ENCODE measurements at regions not wholly inside any gene's neighbourhood (a gene's known extent, or its start where the extent isn't known, plus 50 kb on each side); places are given as distances from the start of the nearest gene placed in this dataset.

DNA sequence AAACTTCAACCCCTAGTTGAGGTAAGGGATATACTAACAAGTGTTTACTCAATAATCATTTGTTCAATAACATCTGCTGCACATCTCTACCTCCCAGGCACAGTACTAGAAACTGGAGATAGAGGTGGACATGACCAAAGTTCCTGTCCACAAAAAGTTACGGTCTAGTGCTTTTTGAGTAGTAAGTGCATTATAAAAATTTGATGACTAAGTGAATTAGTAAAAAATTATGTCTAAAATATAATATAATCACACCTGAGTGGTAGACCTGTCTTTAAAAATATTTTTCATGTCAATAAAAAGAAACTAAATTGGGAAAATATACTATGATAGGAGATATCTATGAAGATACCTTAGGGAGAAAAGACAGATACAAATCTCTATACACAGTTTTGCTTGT lies 121.5 kb upstream of the FHIT start:
- Histone ChIP-seq H3K4me3 (ENCODE audit: low read depth in 2 of 2, low read length in 1 of 2) (no peak overlapping the region), H3K9me3 (no peaks in the 10 kb centered on the region), H3F3A (replicated peaks; ENCODE audit: insufficient read depth) (no peaks in the 10 kb centered on the region), H4K20me1 (ENCODE audit: insufficient read depth) (no peaks in the 10 kb centered on the region), H3K27me3 (ENCODE audit: insufficient read depth) (no peaks in the 10 kb centered on the region), H3K79me2 (ENCODE audit: insufficient read depth) (no peaks in the 10 kb centered on the region), H3K4me1 (ENCODE audit: control insufficient read depth in 1 of 2, insufficient read depth in 2 of 2, low read depth in 1 of 2, low read length in 1 of 2) (no peaks in the 10 kb centered on the region), H3K9ac (no peak overlapping the region), H3K27ac (ENCODE audit: low read depth in 2 of 2, low read length in 1 of 2) (no peak overlapping the region), H3K9me2 (no peaks in the 10 kb centered on the region), H2AFZ (ENCODE audit: low read depth) (no peak overlapping the region), H3K4me2 (no peak overlapping the region), H3K36me3 (replicated peaks in 1 of 2; ENCODE audit: control insufficient read depth in 1 of 2, insufficient read depth in 2 of 2, low read length in 1 of 2) (no peaks in the 10 kb centered on the region)
- CTCF ChIA-PET = interaction anchor here (3.4 kb wide), 1 partner anchor 9 kb away, joined by 20 read pairs; no protein-coding TSS in a partner anchor
- WGBS (ENCODE audit: low lambda C conversion rate) = 83% methylated on average over 1 of the region's 1 CpG
- TF ChIP-seq, protein P1, sequence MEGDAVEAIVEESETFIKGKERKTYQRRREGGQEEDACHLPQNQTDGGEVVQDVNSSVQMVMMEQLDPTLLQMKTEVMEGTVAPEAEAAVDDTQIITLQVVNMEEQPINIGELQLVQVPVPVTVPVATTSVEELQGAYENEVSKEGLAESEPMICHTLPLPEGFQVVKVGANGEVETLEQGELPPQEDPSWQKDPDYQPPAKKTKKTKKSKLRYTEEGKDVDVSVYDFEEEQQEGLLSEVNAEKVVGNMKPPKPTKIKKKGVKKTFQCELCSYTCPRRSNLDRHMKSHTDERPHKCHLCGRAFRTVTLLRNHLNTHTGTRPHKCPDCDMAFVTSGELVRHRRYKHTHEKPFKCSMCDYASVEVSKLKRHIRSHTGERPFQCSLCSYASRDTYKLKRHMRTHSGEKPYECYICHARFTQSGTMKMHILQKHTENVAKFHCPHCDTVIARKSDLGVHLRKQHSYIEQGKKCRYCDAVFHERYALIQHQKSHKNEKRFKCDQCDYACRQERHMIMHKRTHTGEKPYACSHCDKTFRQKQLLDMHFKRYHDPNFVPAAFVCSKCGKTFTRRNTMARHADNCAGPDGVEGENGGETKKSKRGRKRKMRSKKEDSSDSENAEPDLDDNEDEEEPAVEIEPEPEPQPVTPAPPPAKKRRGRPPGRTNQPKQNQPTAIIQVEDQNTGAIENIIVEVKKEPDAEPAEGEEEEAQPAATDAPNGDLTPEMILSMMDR (IDR thresholded peaks at IDR 0.05) = no peak
- TF ChIP-seq TAF1 (IDR thresholded peaks at IDR 0.05; ENCODE audit: borderline replicate concordance, low read depth, low read length) = no peak
- TF ChIP-seq NRF1 (IDR thresholded peaks at IDR 0.05; ENCODE audit: low read depth, low read length) = no peak
- no peak for TF ChIP-seq SIN3A (IDR thresholded peaks at IDR 0.05; ENCODE audit: borderline replicate concordance, low read depth, low read length)
- no peak for TF ChIP-seq EP300 (IDR thresholded peaks at IDR 0.05; ENCODE audit: borderline replicate concordance in 1 of 2, low read depth in 1 of 2, low read length in 1 of 2)
- TF ChIP-seq, protein P2, sequence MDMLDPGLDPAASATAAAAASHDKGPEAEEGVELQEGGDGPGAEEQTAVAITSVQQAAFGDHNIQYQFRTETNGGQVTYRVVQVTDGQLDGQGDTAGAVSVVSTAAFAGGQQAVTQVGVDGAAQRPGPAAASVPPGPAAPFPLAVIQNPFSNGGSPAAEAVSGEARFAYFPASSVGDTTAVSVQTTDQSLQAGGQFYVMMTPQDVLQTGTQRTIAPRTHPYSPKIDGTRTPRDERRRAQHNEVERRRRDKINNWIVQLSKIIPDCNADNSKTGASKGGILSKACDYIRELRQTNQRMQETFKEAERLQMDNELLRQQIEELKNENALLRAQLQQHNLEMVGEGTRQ (IDR thresholded peaks at IDR 0.05; ENCODE audit: borderline replicate concordance, low read depth, low read length) = no peak
- no peak for TF ChIP-seq USF1 (IDR thresholded peaks at IDR 0.05; ENCODE audit: borderline replicate concordance, low read depth)
- TF ChIP-seq RAD21 (IDR thresholded peaks at IDR 0.05; ENCODE audit: low read length) = no peak
- no peak for TF ChIP-seq POLR2AphosphoS5 (IDR thresholded peaks at IDR 0.05; ENCODE audit: low read depth, low read length)
- no peak for TF ChIP-seq CHD2 (IDR thresholded peaks at IDR 0.05; ENCODE audit: low read length, partially characterized antibody)
- no peak for TF ChIP-seq NFIC (IDR thresholded peaks at IDR 0.05; ENCODE audit: borderline replicate concordance)
- POLR2A ChIA-PET = no interaction called here
- no peak for DNase-seq

- H3K4me2 ChIP-seq = no peak overlapping the region
- no peaks in the 10 kb centered on the region for H3F3A ChIP-seq (replicated peaks; ENCODE audit: insufficient read depth)
- 77% methylated on average over 1 of the region's 1 CpG for WGBS (ENCODE audit: low lambda C conversion rate)
- no peaks in the 10 kb centered on the region for H3K9me2 ChIP-seq
- no peaks in the 10 kb centered on the region for H3K4me1 ChIP-seq (ENCODE audit: control insufficient read depth in 1 of 2, insufficient read depth in 2 of 2, low read depth in 1 of 2, low read length in 1 of 2)
- no peaks in the 10 kb centered on the region for H3K27me3 ChIP-seq (ENCODE audit: insufficient read depth)
- no peaks in the 10 kb centered on the region for H3K36me3 ChIP-seq (replicated peaks in 1 of 2; ENCODE audit: control insufficient read depth in 1 of 2, insufficient read depth in 2 of 2, low read length in 1 of 2)
- no peaks in the 10 kb centered on the region for H4K20me1 ChIP-seq (ENCODE audit: insufficient read depth)
- no peak overlapping the region for H3K9ac ChIP-seq
- H3K79me2 ChIP-seq (ENCODE audit: insufficient read depth) = no peaks in the 10 kb centered on the region
- no peak overlapping the region for H3K27ac ChIP-seq (ENCODE audit: low read depth in 2 of 2, low read length in 1 of 2)
- H3K9me3 ChIP-seq = no peaks in the 10 kb centered on the region
- ChIA-PET CTCF (no interaction called here), POLR2A (no interaction called here)
- no peak overlapping the region for H3K4me3 ChIP-seq (ENCODE audit: low read depth in 2 of 2, low read length in 1 of 2)
- H2AFZ ChIP-seq (ENCODE audit: low read depth) = no peak overlapping the region
- no peak for DNase-seq
- no peak for TF ChIP-seq RCOR1 (IDR thresholded peaks at IDR 0.05; ENCODE audit: low read length)
- TF ChIP-seq, protein P3, sequence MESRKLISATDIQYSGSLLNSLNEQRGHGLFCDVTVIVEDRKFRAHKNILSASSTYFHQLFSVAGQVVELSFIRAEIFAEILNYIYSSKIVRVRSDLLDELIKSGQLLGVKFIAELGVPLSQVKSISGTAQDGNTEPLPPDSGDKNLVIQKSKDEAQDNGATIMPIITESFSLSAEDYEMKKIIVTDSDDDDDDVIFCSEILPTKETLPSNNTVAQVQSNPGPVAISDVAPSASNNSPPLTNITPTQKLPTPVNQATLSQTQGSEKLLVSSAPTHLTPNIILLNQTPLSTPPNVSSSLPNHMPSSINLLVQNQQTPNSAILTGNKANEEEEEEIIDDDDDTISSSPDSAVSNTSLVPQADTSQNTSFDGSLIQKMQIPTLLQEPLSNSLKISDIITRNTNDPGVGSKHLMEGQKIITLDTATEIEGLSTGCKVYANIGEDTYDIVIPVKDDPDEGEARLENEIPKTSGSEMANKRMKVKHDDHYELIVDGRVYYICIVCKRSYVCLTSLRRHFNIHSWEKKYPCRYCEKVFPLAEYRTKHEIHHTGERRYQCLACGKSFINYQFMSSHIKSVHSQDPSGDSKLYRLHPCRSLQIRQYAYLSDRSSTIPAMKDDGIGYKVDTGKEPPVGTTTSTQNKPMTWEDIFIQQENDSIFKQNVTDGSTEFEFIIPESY (IDR thresholded peaks at IDR 0.05; ENCODE audit: borderline replicate concordance, low read depth) = no peak
- no peak for TF ChIP-seq FOXJ3 (CRISPR knock-in tag; IDR thresholded peaks at IDR 0.05)
- TF ChIP-seq YY1 (IDR thresholded peaks at IDR 0.05; ENCODE audit: low read depth) = no peak
- TF ChIP-seq EP300 (IDR thresholded peaks at IDR 0.05; ENCODE audit: borderline replicate concordance in 1 of 2, low read depth in 1 of 2, low read length in 1 of 2) = no peak
- no peak for TF ChIP-seq JUND (IDR thresholded peaks at IDR 0.05)
- no peak for TF ChIP-seq NRF1 (IDR thresholded peaks at IDR 0.05; ENCODE audit: low read depth, low read length)
- no peak for TF ChIP-seq GABPA (IDR thresholded peaks at IDR 0.05; ENCODE audit: low read depth)
- no peak for TF ChIP-seq TAF1 (IDR thresholded peaks at IDR 0.05; ENCODE audit: borderline replicate concordance, low read depth, low read length)
- no peak for TF ChIP-seq RXRA (IDR thresholded peaks at IDR 0.05; ENCODE audit: borderline replicate concordance, low read depth)
- TF ChIP-seq TCF12 (IDR thresholded peaks at IDR 0.05) = no peak
- TF ChIP-seq, protein P2 (IDR thresholded peaks at IDR 0.05; ENCODE audit: borderline replicate concordance, low read depth, low read length) = no peak
- TF ChIP-seq SIN3A (IDR thresholded peaks at IDR 0.05; ENCODE audit: borderline replicate concordance, low read depth, low read length) = no peak
- no peak for TF ChIP-seq TEAD4 (IDR thresholded peaks at IDR 0.05; ENCODE audit: borderline replicate concordance, insufficient read depth)
- TF ChIP-seq USF1 (IDR thresholded peaks at IDR 0.05; ENCODE audit: borderline replicate concordance, low read depth) = no peak
- no peak for TF ChIP-seq RAD21 (IDR thresholded peaks at IDR 0.05; ENCODE audit: low read length)
- TF ChIP-seq FOSL2 (IDR thresholded peaks at IDR 0.05; ENCODE audit: borderline replicate concordance, low read depth) = no peak
Observed at GRCh38 chr3:61378311-61378710, 127.1 kb upstream of the FHIT start.
